Stimulated activated CD4-positive, alpha-beta T cell treated with anti-CD3 and anti-CD28 coated beads, Interleukin-1b, Interleukin-23, amount 100 ng/mL, for 48 hours (primary cell): ENCODE measurements at regions not wholly inside any gene's neighbourhood (a gene's known extent, or its start where the extent isn't known, plus 50 kb on each side); places are given as distances from the start of the nearest gene placed in this dataset.
"Not testable (repeated sequence)": the region's sequence is repeated elsewhere in the genome, so short reads cannot be mapped to it uniquely, and the experiment has no call there.

Experiments
- DNase-seq: peaks from one replicate; pipeline ENCODE4 v3.0.0-alpha.2; 2020

DNA sequence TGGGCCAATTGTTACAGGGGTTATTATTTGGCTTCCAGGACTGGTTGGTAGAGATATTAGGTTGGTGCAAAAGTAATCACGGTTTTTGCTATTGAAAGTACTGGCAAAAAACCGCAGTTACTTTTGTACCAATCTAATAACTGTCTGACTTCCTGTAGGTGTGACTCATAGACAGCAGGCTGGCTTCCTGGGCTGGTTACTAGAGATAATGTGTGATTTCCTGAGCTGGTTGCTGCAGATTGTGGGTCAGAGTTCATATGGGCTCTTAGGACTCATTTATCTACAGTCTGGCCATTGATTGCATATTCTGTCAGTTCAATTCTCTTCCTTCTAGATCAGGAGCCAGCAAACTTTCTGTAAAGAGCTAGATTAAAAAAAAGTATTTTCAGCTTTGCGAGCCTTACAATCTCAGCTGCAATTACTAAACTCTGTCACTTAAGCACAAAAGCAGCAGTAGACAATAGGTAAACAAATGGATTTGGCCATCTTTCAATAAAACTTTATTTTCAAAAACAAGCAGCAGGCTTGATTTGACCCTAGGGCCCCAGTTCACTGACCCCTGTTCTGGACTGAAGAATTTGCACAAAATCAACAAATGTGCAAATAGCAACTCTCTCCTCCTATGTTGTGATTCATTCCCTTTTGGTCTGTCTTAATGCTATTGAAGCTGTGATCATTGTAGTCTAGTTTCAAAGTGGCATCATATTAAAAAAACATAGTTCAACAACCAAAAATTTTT lies 50.8 kb upstream of the BOD1L1 start:
- DNase-seq = no peak

- no peak for DNase-seq
Observed at GRCh38 chr4:13681570-13681969, 54.0 kb upstream of the BOD1L1 start.

DNA sequence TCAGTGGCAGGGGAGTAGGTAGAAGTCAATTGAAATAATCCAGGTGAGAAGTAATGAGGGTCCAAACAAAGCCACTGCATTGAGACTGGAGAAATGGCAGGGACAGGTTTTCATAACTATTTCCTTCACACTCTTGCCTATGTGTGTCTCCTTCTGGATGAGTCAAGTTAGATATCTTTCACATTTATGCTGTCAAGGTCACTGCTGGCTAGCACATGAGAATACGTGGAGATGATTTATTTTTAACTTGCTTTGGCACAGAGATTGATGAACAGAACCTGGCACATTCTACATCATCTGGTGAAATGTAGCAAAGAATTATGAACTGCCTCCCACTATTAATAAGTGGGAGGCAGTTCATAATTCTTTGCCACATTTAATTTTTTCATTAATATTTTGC lies 66.7 kb upstream of the BOD1L1 start:
- no peak for DNase-seq

DNA sequence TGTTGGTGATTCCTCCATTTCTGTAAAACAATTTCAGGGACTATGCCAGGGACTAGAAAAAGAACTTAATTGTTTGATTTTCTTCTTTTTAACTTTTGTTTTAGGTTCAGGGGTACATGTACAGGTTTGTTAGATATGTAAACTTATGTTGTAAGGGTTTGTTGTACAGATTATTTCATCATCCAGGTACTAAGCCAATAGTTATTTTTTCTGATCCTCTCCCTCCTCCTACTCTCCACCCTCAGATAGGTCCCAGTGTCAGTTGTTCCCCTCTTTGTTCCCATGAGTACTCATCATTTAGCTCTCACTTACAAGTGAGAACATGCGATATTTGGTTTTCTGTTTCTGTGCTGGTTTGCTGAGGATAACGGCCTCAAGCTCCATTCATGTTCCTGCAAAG lies 70.8 kb upstream of the BOD1L1 start:
- no peak for DNase-seq

- DNase-seq = no peak
Observed at GRCh38 chr4:13700021-13700857, 72.7 kb upstream of the BOD1L1 start.

DNA sequence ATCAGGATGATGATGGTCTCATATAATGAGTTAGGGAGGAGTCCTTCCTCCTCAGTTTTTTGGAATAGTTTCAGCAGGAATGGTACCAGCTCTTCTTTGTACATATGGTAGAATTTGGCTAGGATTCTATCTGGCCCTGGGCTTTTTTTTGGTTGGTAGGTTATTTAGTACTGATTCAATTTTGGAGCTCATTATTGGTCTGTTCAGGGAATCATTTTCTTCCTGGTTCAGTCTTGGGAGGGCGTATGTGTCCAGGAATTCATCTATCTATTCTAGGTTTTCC lies 73.3 kb upstream of the BOD1L1 start:
- DNase-seq = not testable (repeated sequence)

GRCh38 chr4:13701937-13702446 lies 74.5 kb upstream of the BOD1L1 start:
- no peak for DNase-seq

GRCh38 chr4:13703096-13703495 lies 75.6 kb upstream of the BOD1L1 start:
- no peak for DNase-seq

DNA sequence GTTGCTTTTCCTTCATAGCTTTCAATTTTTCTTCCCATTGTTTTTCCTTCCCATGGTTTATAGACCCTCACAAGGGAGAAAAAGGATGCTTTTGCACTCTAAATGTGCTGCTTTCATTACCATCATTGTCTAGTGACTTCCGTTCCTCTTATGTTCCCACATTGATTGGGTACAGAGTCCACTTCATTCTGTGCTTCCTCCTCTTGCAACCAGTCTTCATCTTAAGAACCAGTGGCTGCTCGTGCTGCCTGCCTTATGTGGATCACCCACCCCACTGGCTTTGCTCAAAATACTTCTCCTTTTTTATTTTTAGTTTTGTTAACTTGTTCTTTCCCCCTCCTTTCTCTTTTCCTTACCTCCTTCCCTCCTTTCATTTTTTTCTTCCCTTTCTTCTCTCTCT lies 76.5 kb upstream of the BOD1L1 start:
- no peak for DNase-seq

- no peak for DNase-seq
Observed at GRCh38 chr4:13704761-13705160, 77.2 kb upstream of the BOD1L1 start.

- no peak for DNase-seq
Observed at GRCh38 chr4:13705521-13706041, 78.1 kb upstream of the BOD1L1 start.

- DNase-seq = no peak
Observed at GRCh38 chr4:13706120-13706519, 78.6 kb upstream of the BOD1L1 start.

DNA sequence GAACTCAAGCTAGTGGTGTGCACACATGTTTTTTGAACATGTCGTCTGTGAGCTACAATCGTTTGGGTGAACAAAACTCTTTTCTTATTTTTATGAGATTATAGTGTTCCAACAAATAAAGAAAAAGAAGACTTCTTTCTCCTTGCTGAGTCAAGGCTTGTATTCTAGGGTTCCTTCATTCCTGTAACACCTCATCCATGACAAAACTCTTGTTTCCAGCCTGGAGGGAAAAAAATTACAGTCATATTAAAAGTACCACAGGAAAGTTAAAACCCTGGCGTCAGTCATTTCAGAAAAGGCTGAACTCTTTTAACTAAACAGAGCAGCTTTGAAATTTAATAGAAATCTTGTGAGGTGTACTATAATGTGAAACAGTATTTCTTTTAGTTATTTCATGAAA lies 79.2 kb upstream of the BOD1L1 start:
- no peak for DNase-seq

DNA sequence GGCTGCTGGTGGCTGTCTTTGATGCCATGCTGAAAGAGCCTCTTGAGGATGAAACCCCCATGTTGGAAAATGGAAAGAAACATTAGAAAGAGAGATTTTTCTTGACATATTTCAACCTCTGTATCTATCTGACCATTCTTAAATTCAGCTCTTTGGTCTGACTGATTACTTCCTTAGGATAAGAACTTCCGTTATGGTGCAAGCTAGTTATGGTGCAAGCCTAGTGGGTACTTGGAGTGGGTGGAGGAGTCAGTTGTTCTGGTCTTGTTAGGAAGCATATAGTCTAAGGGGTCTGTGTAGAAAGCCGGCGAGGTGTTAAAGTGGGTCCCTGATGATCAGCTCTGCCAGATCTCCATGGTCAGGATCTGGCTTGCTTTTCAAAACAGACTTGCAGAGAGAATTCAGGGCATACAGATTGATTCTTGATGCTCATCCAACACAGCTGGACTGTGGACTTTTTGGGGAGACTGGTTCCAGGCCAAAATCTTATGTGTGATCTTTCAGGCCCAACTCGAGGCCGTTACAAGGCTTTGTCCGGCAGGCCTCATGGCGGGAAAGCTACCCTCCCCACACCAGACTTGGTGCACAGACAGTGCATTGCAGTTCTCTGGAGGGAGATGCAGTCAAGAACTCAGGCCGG lies 82.8 kb upstream of the BOD1L1 start:
- no peak for DNase-seq

DNA sequence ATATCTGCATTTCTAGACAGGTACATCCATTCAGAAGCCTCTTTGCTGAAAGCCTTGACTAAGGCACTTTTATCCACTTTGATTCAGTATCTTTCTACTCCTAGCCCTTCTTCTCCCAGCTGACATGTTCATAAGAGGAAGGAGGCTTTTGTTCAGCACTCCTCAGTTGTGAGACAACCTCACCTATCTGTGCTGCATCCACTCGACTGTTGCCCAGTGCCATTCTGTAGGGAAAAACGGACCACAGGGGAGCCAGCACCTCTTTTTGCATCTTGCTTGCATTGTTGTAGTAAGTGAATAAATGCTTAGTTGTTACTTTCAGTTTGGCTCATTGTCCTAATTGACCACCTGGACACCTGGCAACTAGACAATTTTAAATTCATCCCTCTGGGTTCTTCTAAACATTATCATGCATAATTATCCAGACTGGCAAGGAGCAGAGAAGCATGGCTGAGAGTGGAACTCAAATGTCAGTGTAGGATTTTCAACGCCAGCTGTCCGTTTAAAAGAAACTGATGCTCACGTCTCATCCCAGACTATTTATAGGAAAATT lies 83.8 kb upstream of the BOD1L1 start:
- no peak for DNase-seq

GRCh38 chr4:13721894-13722293 lies 94.4 kb upstream of the BOD1L1 start:
- DNase-seq = no peak

- DNase-seq = no peak
Observed at GRCh38 chr4:13722649-13723048, 95.1 kb upstream of the BOD1L1 start.

- no peak for DNase-seq
Observed at GRCh38 chr4:13728761-13729160, 101.2 kb upstream of the BOD1L1 start.

- DNase-seq = no peak
Observed at GRCh38 chr4:13731019-13731418, 103.5 kb upstream of the BOD1L1 start.

DNA sequence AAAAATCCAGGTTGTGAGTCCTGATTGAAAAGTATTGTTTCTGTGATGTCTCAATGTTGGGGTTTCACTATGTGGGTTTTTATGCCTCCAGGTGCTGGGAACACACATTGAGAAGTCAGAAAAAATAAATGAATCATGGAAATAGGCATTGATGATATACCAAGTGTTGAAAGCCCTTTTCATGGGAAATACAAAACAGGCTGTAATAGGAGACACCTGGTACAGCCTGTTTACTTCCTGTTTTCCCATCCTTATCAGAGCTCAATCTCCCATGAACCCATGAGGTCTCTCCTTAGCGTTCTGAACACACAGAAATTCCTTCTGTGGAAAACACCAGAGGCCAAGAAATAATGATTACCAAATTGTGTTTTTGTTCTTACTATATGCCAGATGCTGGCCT lies 106.3 kb upstream of the BOD1L1 start:
- no peak for DNase-seq

DNA sequence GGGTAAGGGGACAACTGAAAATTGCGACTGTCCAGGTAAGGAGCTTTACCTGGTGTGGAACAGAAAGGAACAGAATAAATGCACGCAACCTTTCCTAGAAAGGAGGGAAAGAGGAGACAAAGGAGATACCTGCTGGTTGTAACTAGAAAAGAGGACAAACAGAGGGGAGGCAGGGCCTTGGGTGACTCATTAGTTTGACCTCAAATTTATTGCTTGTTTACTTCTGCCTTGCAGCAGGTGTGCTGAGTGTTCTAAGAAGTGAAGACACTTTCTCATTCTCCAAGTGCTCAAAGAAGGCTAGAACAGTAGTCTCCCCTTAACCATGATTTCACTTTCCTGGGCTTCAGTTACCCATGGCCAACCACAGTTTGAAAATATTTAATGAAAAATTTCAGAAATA lies 123.1 kb upstream of the BOD1L1 start:
- no peak for DNase-seq

DNA sequence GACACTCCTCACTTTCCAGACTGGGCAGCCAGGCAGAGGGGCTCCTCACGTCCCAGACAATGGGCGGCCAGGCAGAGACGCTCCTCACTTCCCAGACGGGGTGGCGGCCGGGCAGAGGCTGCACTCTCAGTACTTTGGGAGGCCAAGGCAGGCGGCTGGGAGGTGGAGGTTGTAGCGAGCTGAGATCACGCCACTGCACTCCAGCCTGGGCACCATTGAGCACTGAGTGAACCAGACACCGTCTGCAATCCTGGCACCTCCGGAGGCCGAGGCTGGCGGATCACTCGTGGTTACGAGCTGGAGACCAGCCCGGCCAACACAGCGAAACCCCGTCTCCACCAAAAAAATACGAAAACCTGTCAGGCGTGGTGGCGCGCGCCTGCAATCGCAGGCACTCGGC lies 134.1 kb upstream of the BOD1L1 start:
- DNase-seq = not testable (repeated sequence)

DNA sequence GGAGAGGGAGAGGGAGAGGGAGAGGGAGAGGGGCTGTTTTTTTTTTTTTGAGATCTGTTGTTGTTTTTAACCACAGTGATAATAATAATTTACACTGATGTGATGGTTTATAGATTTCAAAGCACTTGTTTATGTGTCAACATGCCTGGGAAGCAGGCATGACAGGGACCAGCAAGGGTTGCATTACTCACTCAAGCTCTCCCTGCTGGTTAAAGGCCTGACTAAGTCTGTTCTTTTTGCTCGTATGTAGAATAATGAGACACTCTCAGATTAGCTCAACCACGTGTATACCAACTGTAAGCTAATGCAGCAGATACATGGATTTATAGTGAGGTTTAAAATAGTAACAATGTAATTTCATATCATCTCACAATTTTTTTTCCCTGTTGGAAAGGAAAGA lies 134.6 kb upstream of the BOD1L1 start:
- DNase-seq = no peak
